ENCODE measurements at regions not wholly inside any gene's neighbourhood (a gene's known extent, or its start where the extent isn't known, plus 50 kb on each side); places are given as distances from the start of the nearest gene placed in this dataset.

DNA sequence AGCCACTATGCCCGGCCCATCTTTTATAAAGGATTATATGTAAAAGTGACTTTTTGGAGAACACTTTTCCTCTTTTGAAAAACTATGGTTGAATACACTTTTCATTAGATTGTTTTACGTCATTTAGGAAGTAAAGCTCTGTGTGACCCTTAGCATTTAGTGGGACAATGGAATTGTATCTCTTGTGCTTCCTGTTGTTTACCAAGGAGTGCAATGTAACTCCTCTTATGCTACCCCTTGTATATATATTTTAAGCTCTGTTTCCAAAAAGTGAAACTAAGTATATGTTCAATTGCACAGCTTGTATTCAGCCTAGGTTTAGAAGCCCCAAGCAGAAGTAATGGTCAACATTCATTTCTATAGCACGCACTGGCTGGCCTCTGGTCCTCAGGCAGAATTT is 183.1 kb upstream of the CITED2 start:
- TF ChIP-seq, protein P1, sequence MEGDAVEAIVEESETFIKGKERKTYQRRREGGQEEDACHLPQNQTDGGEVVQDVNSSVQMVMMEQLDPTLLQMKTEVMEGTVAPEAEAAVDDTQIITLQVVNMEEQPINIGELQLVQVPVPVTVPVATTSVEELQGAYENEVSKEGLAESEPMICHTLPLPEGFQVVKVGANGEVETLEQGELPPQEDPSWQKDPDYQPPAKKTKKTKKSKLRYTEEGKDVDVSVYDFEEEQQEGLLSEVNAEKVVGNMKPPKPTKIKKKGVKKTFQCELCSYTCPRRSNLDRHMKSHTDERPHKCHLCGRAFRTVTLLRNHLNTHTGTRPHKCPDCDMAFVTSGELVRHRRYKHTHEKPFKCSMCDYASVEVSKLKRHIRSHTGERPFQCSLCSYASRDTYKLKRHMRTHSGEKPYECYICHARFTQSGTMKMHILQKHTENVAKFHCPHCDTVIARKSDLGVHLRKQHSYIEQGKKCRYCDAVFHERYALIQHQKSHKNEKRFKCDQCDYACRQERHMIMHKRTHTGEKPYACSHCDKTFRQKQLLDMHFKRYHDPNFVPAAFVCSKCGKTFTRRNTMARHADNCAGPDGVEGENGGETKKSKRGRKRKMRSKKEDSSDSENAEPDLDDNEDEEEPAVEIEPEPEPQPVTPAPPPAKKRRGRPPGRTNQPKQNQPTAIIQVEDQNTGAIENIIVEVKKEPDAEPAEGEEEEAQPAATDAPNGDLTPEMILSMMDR (IDR thresholded peaks at IDR 0.05), result no peak
- TF ChIP-seq POLR2A (IDR thresholded peaks at IDR 0.05) (no peak), POLR2AphosphoS5 (IDR thresholded peaks at IDR 0.05) (no peak)
